CD4-positive, alpha-beta T cell (primary cell): ENCODE measurements at regions not wholly inside any gene's neighbourhood (a gene's known extent, or its start where the extent isn't known, plus 50 kb on each side); places are given as distances from the start of the nearest gene placed in this dataset.

ENCODE experiments used
- ATAC-seq: fragments of 200-7000 bp; cut with Tn5 transposase; one replicate; pipeline ENCODE4 v1.10.0; 2022; ENCODE audit warnings: mild to moderate bottlenecking; ENCODE audit not compliant: poor library complexity
- CTCF ChIA-PET: fragments of 350-600 bp; sonication (Branson Sonifier 250); formaldehyde crosslinking; loops from one replicate; lab custom pipeline; 2021; ENCODE audit warnings: antibody characterized with exemption, inconsistent platforms; lab: Charles Lee
- POLR2A ChIA-PET: fragments of 350-600 bp; sonication (Branson Sonifier 250); formaldehyde crosslinking; loops from one replicate; lab custom pipeline; 2021; ENCODE audit warnings: antibody characterized with exemption, inconsistent platforms; lab: Charles Lee
- DNase-seq, 14 experiments: peaks; one replicate each; pipeline ENCODE4 v3.0.0-alpha.2; 2013 to 2020; ENCODE audit warnings: mixed read lengths in 2 of 14
- H3K27ac ChIP-seq, 2 donors: one replicate each; pipeline versions ENCODE4 v1.5.1 to v1.7.0; 2013; ENCODE audit warnings: low read length in 2 of 2, low read depth in 1 of 2, mild to moderate bottlenecking in 1 of 2
- H3K27me3 ChIP-seq, 2 experiments: 1 replicate in 1 of 2; 2 replicates in 1 of 2; pipeline versions ENCODE4 v1.6.1 to v1.7.0; 2013; ENCODE audit warnings: low read length in 2 of 2, control low read depth in 1 of 2, mild to moderate bottlenecking in 1 of 2, moderate library complexity in 1 of 2; ENCODE audit not compliant: insufficient read depth in 2 of 2, control insufficient read depth in 1 of 2
- H3K36me3 ChIP-seq: one replicate; pipeline ENCODE4 v1.6.1; 2013; ENCODE audit warnings: low read length, control low read depth; ENCODE audit not compliant: insufficient read depth
- H3K4me1 ChIP-seq: one replicate; pipeline ENCODE4 v1.6.1; 2013; ENCODE audit warnings: low read length, control low read depth; ENCODE audit not compliant: insufficient read depth
- H3K4me3 ChIP-seq: one replicate; pipeline ENCODE4 v1.5.1; 2013; ENCODE audit warnings: mild to moderate bottlenecking, low read length, moderate library complexity
- H3K9me3 ChIP-seq, 2 experiments: 1 replicate in 1 of 2; 2 replicates in 1 of 2; pipeline versions ENCODE4 v1.6.1 to v1.7.0; 2013; ENCODE audit warnings: low read length in 2 of 2, mild to moderate bottlenecking in 2 of 2, control low read depth in 1 of 2, moderate library complexity in 1 of 2; ENCODE audit not compliant: control insufficient read depth in 1 of 2, insufficient read depth in 1 of 2
- H3K27ac Mint-ChIP-seq: one replicate; pipeline ENCODE4 v1.8.0; 2020; ENCODE audit warnings: mixed read lengths
- H3K27me3 Mint-ChIP-seq: one replicate; pipeline ENCODE4 v1.8.0; 2021; ENCODE audit warnings: mixed read lengths
- H3K36me3 Mint-ChIP-seq: one replicate; pipeline ENCODE4 v1.8.0; 2021; ENCODE audit warnings: low read depth, mixed read lengths
- H3K4me1 Mint-ChIP-seq: one replicate; pipeline ENCODE4 v1.8.0; 2021; ENCODE audit warnings: low read depth, mixed read lengths
- H3K4me3 Mint-ChIP-seq: one replicate; pipeline ENCODE4 v1.8.0; 2020; ENCODE audit warnings: mild to moderate bottlenecking, mixed read lengths
- H3K9me3 Mint-ChIP-seq: one replicate; pipeline ENCODE4 v1.8.0; 2020; ENCODE audit warnings: mixed read lengths
- intact Hi-C, 2 experiments: fragments of 100-400 bp; cut with DNase I in 1 of 2; cut with micrococcal nuclease in 1 of 2; formaldehyde crosslinking; loops; one replicate each; pipeline versions ENCODE4 v1.15.1 to v1.9.0; 2023 to 2025; cut with DNase I, micrococcal nuclease
- TF ChIP-seq, protein P1 (sequence below): fragments of 200-600 bp; IDR thresholded peaks from one replicate; pipeline ENCODE4 v1.8.0; 2022; ENCODE audit warnings: antibody characterized with exemption, mild to moderate bottlenecking

DNA sequence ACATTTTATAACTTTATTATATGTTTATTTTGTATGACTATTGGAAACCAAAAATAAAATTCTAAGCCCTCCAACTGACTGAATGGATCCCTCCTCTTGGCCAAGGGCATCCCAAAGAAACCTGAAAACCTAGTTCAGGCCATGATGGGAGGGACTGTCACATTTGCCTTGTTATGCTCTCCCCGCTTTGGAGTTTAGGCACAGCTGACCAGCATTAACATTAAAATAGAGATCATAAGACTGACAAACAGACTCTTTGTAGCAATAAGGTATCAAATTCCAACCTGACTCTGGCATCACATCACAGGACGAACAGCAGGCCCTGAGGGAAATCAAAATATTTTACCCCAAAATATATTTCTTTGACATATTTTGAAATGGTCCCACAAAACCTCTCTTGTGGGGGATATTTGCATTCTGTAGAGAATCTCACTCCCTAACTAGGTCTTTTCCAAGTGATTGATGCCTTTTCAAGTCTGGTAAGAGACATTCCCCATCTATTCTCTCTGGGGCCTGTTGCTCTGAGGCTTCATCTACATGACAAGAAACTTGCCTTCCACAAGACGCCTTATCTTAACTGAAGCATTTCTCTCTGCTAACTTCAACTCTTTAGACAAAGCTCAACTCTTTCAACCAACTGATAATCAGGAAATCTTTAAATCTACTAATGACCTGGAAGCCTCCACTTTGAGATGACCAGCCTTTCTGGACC is 81.8 kb upstream of the PRR23E start:
- Mint-ChIP-seq H3K4me1 (no peaks in the 10 kb centered on the region), H3K36me3 (no peaks in the 10 kb centered on the region), H3K27me3 (no peaks in the 10 kb centered on the region), H3K4me3 (no peak overlapping the region), H3K9me3 (peaks cover 4% of the 10 kb centered on the region), H3K27ac (no peak overlapping the region)
- H3K27ac ChIP-seq = no peak overlapping the region
- ChIA-PET CTCF (no interaction called here), POLR2A (no interaction called here)
- TF ChIP-seq, protein P1, sequence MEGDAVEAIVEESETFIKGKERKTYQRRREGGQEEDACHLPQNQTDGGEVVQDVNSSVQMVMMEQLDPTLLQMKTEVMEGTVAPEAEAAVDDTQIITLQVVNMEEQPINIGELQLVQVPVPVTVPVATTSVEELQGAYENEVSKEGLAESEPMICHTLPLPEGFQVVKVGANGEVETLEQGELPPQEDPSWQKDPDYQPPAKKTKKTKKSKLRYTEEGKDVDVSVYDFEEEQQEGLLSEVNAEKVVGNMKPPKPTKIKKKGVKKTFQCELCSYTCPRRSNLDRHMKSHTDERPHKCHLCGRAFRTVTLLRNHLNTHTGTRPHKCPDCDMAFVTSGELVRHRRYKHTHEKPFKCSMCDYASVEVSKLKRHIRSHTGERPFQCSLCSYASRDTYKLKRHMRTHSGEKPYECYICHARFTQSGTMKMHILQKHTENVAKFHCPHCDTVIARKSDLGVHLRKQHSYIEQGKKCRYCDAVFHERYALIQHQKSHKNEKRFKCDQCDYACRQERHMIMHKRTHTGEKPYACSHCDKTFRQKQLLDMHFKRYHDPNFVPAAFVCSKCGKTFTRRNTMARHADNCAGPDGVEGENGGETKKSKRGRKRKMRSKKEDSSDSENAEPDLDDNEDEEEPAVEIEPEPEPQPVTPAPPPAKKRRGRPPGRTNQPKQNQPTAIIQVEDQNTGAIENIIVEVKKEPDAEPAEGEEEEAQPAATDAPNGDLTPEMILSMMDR = no peak
- no peaks in the 10 kb centered on the region for H3K27me3 ChIP-seq
- no peaks in the 10 kb centered on the region for H3K36me3 ChIP-seq
- DNase-seq (no peak), ATAC-seq (no peak)
- no peaks in the 10 kb centered on the region for H3K4me1 ChIP-seq
- H3K9me3 ChIP-seq = peaks cover 0 to 5% of the 10 kb centered on the region in 2 experiments
- intact Hi-C loops = no loop called here
- H3K4me3 ChIP-seq = no peak overlapping the region

DNA sequence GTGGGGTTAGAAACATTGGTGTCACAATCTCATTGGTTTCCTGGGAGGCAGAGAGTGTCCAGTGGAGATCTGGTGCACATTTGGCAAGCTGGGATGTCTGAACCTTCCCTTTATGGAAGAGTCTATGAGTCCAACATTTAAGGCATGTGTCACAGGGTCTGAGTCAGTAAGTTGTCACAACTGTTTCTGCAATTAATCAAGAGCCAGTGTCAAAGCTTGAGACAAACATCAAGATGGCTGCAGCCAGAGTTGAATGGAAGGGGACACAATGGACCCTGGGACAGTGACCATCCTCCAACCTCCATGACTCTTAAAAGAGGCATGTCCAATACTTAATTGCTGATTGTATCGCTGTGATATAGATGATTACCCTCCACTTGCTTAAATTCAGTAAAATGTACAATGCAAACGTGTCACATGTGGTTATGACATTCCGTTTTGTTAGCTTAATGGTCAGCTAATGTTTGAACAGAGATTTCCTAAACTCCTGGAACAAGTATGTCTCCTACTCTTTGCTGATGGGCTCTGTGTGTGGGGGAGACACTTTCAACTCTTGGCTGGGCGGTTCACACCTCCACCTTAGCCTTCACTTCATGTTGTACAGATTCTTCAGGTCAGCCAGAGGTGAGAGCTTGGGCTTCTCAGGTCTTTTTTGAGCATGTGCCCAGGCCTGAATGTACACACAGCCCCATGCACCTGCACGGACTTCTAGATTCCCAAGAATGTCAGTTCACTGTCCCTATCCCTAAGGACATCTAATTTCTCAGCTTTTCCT is 79.9 kb upstream of the PRR23E start:
- CTCF ChIA-PET = no interaction called here

GRCh38 chr3:127113571-127113891 is 79.4 kb upstream of the PRR23E start:
- ChIA-PET CTCF (no interaction called here), POLR2A (no interaction called here)
- ATAC-seq (no peak), DNase-seq (no peak)
- Mint-ChIP-seq H3K9me3 (peaks cover 4% of the 10 kb centered on the region), H3K27ac (no peak overlapping the region), H3K27me3 (peaks cover 4% of the 10 kb centered on the region), H3K36me3 (no peaks in the 10 kb centered on the region), H3K4me3 (no peak overlapping the region), H3K4me1 (no peaks in the 10 kb centered on the region)
- H3K4me3 ChIP-seq = no peak overlapping the region
- peaks cover 0 to 5% of the 10 kb centered on the region in 2 experiments for H3K9me3 ChIP-seq
- no peaks in the 10 kb centered on the region for H3K36me3 ChIP-seq
- intact Hi-C loops = no loop called here
- no peaks in the 10 kb centered on the region for H3K4me1 ChIP-seq
- no peak overlapping the region for H3K27ac ChIP-seq
- H3K27me3 ChIP-seq = no peaks in the 10 kb centered on the region
- TF ChIP-seq, protein P1 = no peak

More for the DNA sequence above, 79.9 kb upstream of the PRR23E start:
- peaks cover 0 to 5% of the 10 kb centered on the region in 2 experiments for H3K9me3 ChIP-seq
- ATAC-seq (no peak), DNase-seq (no peak)
- H3K36me3 Mint-ChIP-seq = no peaks in the 10 kb centered on the region
- H3K9me3 Mint-ChIP-seq = peaks cover 4% of the 10 kb centered on the region
- H3K27me3 Mint-ChIP-seq = peaks cover 4% of the 10 kb centered on the region
- intact Hi-C loops = no loop called here
- TF ChIP-seq, protein P1 = no peak
- no peaks in the 10 kb centered on the region for H3K4me1 ChIP-seq
- no peak overlapping the region for H3K27ac ChIP-seq
- H3K4me1 Mint-ChIP-seq = no peaks in the 10 kb centered on the region
- H3K27ac Mint-ChIP-seq = no peak overlapping the region
- no peak overlapping the region for H3K4me3 ChIP-seq
- no peak overlapping the region for H3K4me3 Mint-ChIP-seq
- no peaks in the 10 kb centered on the region for H3K27me3 ChIP-seq
- POLR2A ChIA-PET = no interaction called here
- no peaks in the 10 kb centered on the region for H3K36me3 ChIP-seq
